ENCODE measurements at regions not wholly inside any gene's neighbourhood (a gene's known extent, or its start where the extent isn't known, plus 50 kb on each side); places are given as distances from the start of the nearest gene placed in this dataset.
A peak's percentile ranks its signal among the peaks of the same experiment; 100 is the strongest.
"Not testable (repeated sequence)": the region's sequence is repeated elsewhere in the genome, so short reads cannot be mapped to it uniquely, and the experiment has no call there.

GRCh38 chr7:142579946-142580345 is 169.3 kb upstream of the PRSS1 start:
- Histone ChIP-seq H3K4me1 (ENCODE audit: control insufficient read depth, extremely low read depth, insufficient read depth, low read length) (peaks cover 9% of the 10 kb centered on the region), H3K9ac (ENCODE audit: insufficient read depth, low read length) (no peak overlapping the region), H3K4me3 (replicated peaks in 1 of 4; ENCODE audit: control extremely low read depth in 1 of 4, insufficient read depth in 1 of 4, low read depth in 3 of 4, low read length in 4 of 4) (no peak overlapping the region), H3K27me3 (ENCODE audit: control insufficient read depth, insufficient read depth, low read length) (no peaks in the 10 kb centered on the region), H2AFZ (ENCODE audit: low read length) (no peak overlapping the region), H4K20me1 (ENCODE audit: control insufficient read depth, extremely low read depth, insufficient read depth, low read length) (no peaks in the 10 kb centered on the region), H3K36me3 (ENCODE audit: control insufficient read depth, insufficient read depth, low read length) (no peaks in the 10 kb centered on the region), H3K9me3 (ENCODE audit: control insufficient read depth, insufficient read depth, low read depth, low read length) (no peaks in the 10 kb centered on the region), H3K4me2 (ENCODE audit: extremely low read depth, insufficient read depth, low read length) (no peak overlapping the region), H3K79me2 (ENCODE audit: control insufficient read depth, insufficient read depth, low read length) (no peaks in the 10 kb centered on the region), H3K27ac (ENCODE audit: insufficient read depth, low read length) (no peak overlapping the region)
- TF ChIP-seq EZH2 (IDR thresholded peaks at IDR 0.05; ENCODE audit: low read length, missing control alignments) (no peak), CTCF (conservative IDR thresholded peaks at IDR 0.05 in 1 of 2, IDR thresholded peaks at IDR 0.05 in 1 of 2; ENCODE audit: low read depth in 1 of 2, low read length in 2 of 2) (no peak)
- DNase-seq (ENCODE audit: low read depth in 2 of 2), result no peak

- H2AFZ ChIP-seq (ENCODE audit: low read length); H4K20me1 ChIP-seq (ENCODE audit: control insufficient read depth, extremely low read depth, insufficient read depth, low read length); H3K27ac ChIP-seq (ENCODE audit: insufficient read depth, low read length); H3K79me2 ChIP-seq (ENCODE audit: control insufficient read depth, insufficient read depth, low read length); H3K9ac ChIP-seq (ENCODE audit: insufficient read depth, low read length); H3K36me3 ChIP-seq (ENCODE audit: control insufficient read depth, insufficient read depth, low read length); H3K4me2 ChIP-seq (ENCODE audit: extremely low read depth, insufficient read depth, low read length); H3K4me1 ChIP-seq (ENCODE audit: control insufficient read depth, extremely low read depth, insufficient read depth, low read length); H3K27me3 ChIP-seq (ENCODE audit: control insufficient read depth, insufficient read depth, low read length); DNase-seq (ENCODE audit: low read depth in 2 of 2); H3K4me3 ChIP-seq (replicated peaks in 1 of 4; ENCODE audit: control extremely low read depth in 1 of 4, insufficient read depth in 1 of 4, low read depth in 3 of 4, low read length in 4 of 4); H3K9me3 ChIP-seq (ENCODE audit: control insufficient read depth, insufficient read depth, low read depth, low read length): not testable (repeated sequence)
Observed at GRCh38 chr7:142575351-142575750, 173.9 kb upstream of the PRSS1 start.

GRCh38 chr7:142571581-142571980 is 177.7 kb upstream of the PRSS1 start:
- Histone ChIP-seq H3K9me3 (ENCODE audit: control insufficient read depth, insufficient read depth, low read depth, low read length) (no peaks in the 10 kb centered on the region), H4K20me1 (ENCODE audit: control insufficient read depth, extremely low read depth, insufficient read depth, low read length) (no peaks in the 10 kb centered on the region), H3K4me2 (ENCODE audit: extremely low read depth, insufficient read depth, low read length) (no peak overlapping the region), H3K9ac (ENCODE audit: insufficient read depth, low read length) (no peak overlapping the region), H3K4me3 (replicated peaks in 1 of 4; ENCODE audit: control extremely low read depth in 1 of 4, insufficient read depth in 1 of 4, low read depth in 3 of 4, low read length in 4 of 4) (no peak overlapping the region), H3K27ac (ENCODE audit: insufficient read depth, low read length) (no peak overlapping the region), H3K27me3 (ENCODE audit: control insufficient read depth, insufficient read depth, low read length) (no peaks in the 10 kb centered on the region), H2AFZ (ENCODE audit: low read length) (no peak overlapping the region), H3K79me2 (ENCODE audit: control insufficient read depth, insufficient read depth, low read length) (no peaks in the 10 kb centered on the region), H3K4me1 (ENCODE audit: control insufficient read depth, extremely low read depth, insufficient read depth, low read length) (peaks cover 5% of the 10 kb centered on the region), H3K36me3 (ENCODE audit: control insufficient read depth, insufficient read depth, low read length) (no peaks in the 10 kb centered on the region)
- no peak for TF ChIP-seq EZH2 (IDR thresholded peaks at IDR 0.05; ENCODE audit: low read length, missing control alignments)
- TF ChIP-seq CTCF (conservative IDR thresholded peaks at IDR 0.05 in 1 of 2, IDR thresholded peaks at IDR 0.05 in 1 of 2; ENCODE audit: low read depth in 1 of 2, low read length in 2 of 2), result no peak
- DNase-seq (ENCODE audit: low read depth in 2 of 2), result peak; percentile 48 to 49
